Psoas muscle (tissue), 7 donors: ENCODE measurements at regions not wholly inside any gene's neighbourhood (a gene's known extent, or its start where the extent isn't known, plus 50 kb on each side); places are given as distances from the start of the nearest gene placed in this dataset.

Experiments
- ATAC-seq, 4 donors: fragments of 200-7000 bp; cut with Tn5 transposase; one replicate each; pipeline ENCODE4 v1.9.1; 2020; ENCODE audit warnings: moderate library complexity in 3 of 4, mild to moderate bottlenecking in 2 of 4
- DNase-seq, 2 donors: peaks; one replicate each; pipeline ENCODE4 v3.0.0-alpha.2; 2020
- H3K27ac ChIP-seq: fragments of 200-600 bp; one replicate; pipeline ENCODE4 v1.8.0; 2022
- H3K27me3 ChIP-seq, 3 donors: fragments of 200-600 bp in 1 of 3; one replicate each; pipeline versions ENCODE4 v1.6.1 to v1.8.0; 2013 to 2022; ENCODE audit warnings: low read length in 2 of 3, mild to moderate bottlenecking in 2 of 3, moderate library complexity in 1 of 3; ENCODE audit not compliant: insufficient read depth in 3 of 3
- H3K36me3 ChIP-seq, 2 donors: fragments of 200-600 bp in 1 of 2; one replicate each; pipeline versions ENCODE4 v1.6.1 to v1.8.0; 2013 to 2022; ENCODE audit warnings: low read depth in 1 of 2, mild to moderate bottlenecking in 1 of 2, moderate library complexity in 1 of 2; ENCODE audit not compliant: insufficient read depth in 1 of 2
- H3K4me1 ChIP-seq: fragments of 200-600 bp; one replicate; pipeline ENCODE4 v1.8.0; 2022
- H3K4me3 ChIP-seq: fragments of 200-600 bp; one replicate; pipeline ENCODE4 v1.8.0; 2022; ENCODE audit warnings: mild to moderate bottlenecking
- H3K9me3 ChIP-seq: fragments of 200-600 bp; one replicate; pipeline ENCODE4 v1.8.0; 2022
- WGBS, 3 donors: extraction: QIAGEN DNeasy Blood & Tissue Kit; methylation state at CpG; one replicate each; pipeline versions ENCODE4 v1.1.6 to v1.1.7; 2013; 5-methylcytosine and 5-hydroxymethylcytosine counted together
- intact Hi-C, 2 donors: fragments of 100-400 bp; cut with DNase I; formaldehyde crosslinking; loops; one replicate each; pipeline versions ENCODE4 v1.11.0 to v1.14.2; 2022
- TF ChIP-seq, protein P1 (sequence below): fragments of 200-600 bp; IDR thresholded peaks from one replicate; pipeline ENCODE4 v1.8.0; 2022; ENCODE audit warnings: antibody characterized with exemption
- donor health status: healthy with polysubstance abuse.
- donor health status: DM: no; HTN: no; CAD: no; lungs with moderate emphysema.
- donor health status: Bipolar disorder and iron deficiency.
- donor health status: healthy.
- donor health status: DM: yes; HTN: yes; CAD: no.
- donor health status: DM: no; HTN: no; CAD: no.
- donor health status: DM: yes; HTN: yes; CAD: no.

DNA sequence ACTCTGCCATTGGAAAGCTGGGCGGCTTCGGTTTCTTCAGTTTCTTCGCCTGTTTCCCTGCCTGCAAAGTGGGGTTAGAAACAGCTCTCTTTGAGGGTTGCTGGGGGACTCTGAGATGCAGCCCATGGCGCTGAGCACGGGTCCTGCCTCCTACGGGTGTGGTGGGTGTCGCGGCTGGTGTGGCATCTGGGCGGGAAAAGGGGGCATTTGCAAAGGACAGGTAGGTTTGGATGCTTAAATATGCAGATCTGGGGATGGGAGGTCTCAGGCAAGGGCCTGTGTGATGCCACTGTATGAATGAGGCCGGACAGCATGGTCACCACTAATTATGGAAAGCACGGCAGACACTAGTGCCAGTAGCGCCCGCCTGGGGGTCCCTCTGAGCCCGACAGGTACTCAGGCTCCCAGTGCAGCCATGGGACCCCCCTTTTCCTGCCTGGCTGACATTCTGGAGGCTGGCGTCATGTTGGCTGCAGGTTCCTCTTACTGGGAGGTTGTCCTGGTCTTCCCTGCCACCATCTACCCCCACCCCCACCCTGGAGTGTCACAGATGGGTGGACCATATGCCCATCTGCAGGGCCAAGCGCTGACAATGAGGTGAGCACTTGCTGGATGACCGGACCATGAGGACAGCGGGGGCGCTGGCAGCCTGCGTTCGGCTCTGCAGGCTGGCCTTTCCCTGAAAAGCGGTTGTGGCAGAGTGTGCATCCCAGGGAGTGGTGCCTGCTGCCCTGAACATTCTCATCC is 237.7 kb downstream of the SEC14L1 start:
- no peaks in the 10 kb centered on the region for H3K27me3 ChIP-seq
- ATAC-seq (no peak), DNase-seq (no peak)
- H3K4me1 ChIP-seq, result peaks cover 64% of the 10 kb centered on the region
- H3K9me3 ChIP-seq, result no peaks in the 10 kb centered on the region
- TF ChIP-seq, protein P1, sequence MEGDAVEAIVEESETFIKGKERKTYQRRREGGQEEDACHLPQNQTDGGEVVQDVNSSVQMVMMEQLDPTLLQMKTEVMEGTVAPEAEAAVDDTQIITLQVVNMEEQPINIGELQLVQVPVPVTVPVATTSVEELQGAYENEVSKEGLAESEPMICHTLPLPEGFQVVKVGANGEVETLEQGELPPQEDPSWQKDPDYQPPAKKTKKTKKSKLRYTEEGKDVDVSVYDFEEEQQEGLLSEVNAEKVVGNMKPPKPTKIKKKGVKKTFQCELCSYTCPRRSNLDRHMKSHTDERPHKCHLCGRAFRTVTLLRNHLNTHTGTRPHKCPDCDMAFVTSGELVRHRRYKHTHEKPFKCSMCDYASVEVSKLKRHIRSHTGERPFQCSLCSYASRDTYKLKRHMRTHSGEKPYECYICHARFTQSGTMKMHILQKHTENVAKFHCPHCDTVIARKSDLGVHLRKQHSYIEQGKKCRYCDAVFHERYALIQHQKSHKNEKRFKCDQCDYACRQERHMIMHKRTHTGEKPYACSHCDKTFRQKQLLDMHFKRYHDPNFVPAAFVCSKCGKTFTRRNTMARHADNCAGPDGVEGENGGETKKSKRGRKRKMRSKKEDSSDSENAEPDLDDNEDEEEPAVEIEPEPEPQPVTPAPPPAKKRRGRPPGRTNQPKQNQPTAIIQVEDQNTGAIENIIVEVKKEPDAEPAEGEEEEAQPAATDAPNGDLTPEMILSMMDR, result no peak
- H3K27ac ChIP-seq, result no peak overlapping the region
- WGBS, 3 donors, result 80 to 92% (median 85%) methylated on average over 22 of the region's 22 CpGs
- no peak overlapping the region for H3K4me3 ChIP-seq
- intact Hi-C loops, result no loop called here
- H3K36me3 ChIP-seq, result no peaks in the 10 kb centered on the region

DNA sequence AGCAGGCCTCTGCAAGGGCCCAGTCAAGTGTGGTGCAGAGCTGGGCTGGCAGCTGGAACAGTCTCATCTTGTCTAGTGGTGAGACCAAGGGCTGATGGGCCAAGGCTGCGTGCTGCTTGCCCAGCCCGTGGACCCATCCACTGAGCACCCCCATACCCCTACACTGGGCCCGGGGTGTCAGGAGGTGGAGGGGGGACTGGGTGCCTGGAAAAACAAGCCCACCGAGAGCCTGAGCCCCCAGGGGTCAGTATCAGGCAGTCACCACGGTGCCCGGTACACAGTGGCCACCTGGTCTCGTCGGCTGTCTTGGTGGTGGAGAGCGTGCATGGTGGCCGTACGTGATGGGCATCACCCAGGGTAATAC is 238.3 kb downstream of the SEC14L1 start:
- no peak overlapping the region for H3K27ac ChIP-seq
- WGBS, 3 donors, result 73 to 81% (median 74%) methylated on average over 11 of the region's 11 CpGs
- intact Hi-C loops, result no loop called here
- H3K4me1 ChIP-seq, result peaks cover 67% of the 10 kb centered on the region
- no peaks in the 10 kb centered on the region for H3K36me3 ChIP-seq
- H3K9me3 ChIP-seq, result no peaks in the 10 kb centered on the region
- no peak overlapping the region for H3K4me3 ChIP-seq
- no peaks in the 10 kb centered on the region for H3K27me3 ChIP-seq
- DNase-seq (no peak), ATAC-seq (no peak)
- TF ChIP-seq, protein P1, result no peak

DNA sequence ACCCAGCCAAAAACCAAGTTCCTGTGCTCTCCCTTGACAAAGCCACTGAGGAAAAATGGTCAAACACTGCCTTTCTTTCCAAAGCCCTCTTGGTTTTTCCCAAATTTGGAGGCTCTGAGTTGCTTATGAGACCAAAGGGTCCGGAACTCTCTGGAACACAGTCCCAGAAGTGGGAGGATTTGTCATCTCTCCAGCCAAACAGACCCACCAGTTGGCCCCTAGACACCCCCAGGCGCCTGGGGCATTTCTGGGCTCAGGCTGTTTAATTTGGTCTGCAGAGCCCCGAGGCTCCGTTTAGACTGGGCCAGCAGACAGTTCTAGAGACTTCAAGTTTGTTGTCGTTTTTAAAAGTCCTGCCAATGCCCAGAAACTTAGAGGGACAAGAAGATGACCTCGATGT is 239.1 kb downstream of the SEC14L1 start:
- Histone ChIP-seq H3K27me3 (no peaks in the 10 kb centered on the region), H3K9me3 (no peaks in the 10 kb centered on the region), H3K27ac (no peak overlapping the region), H3K4me3 (no peak overlapping the region), H3K4me1 (peaks cover 68% of the 10 kb centered on the region), H3K36me3 (no peaks in the 10 kb centered on the region)
- WGBS, 3 donors, result 30 to 43% (median 42%) methylated on average over 6 of the region's 6 CpGs
- intact Hi-C loops, result no loop called here
- ATAC-seq (no peak), DNase-seq (no peak)
- TF ChIP-seq, protein P1, result no peak

DNA sequence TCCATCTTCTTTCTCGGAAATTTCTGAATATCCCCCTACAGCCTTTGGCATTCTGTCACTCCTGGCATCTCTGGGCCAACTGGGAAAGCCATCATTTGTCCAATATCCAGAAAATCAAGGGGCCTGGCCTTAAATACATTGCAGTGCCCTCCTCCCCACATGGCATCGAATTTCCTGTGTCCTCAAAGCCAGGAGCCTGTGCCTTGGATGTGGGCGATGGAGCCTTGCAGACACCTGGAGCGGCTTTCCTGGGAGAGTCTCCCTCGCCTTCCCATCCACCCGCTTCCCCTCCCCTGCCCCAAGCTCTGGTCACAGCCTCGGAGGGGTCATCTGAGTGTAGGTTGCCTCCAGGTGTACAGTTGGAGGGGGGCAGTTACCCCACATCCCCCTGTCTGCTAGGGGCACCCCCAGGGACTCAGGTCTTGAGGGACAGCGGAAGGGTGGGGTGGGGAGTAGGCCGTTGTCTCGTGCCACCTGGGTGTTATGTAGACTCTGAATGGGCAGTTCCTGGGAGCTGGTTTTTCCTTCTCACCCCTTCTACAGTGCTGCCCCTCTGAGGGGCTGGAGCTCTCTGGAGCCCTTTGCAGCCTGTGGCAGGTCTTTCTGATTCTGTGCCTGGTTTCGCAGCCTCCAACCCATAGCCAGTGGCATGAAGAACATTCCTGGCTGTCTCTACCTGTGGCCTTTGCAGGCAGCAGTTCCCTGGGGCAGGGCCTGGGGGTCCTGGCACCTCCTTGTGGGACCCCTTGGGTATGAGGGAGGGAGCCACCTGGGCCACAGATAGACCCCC is 239.8 kb downstream of the SEC14L1 start:
- 71 to 80% (median 75%) methylated on average over 11 of the region's 11 CpGs for WGBS, 3 donors
- TF ChIP-seq, protein P1, result no peak
- Histone ChIP-seq H3K36me3 (no peaks in the 10 kb centered on the region), H3K27me3 (no peaks in the 10 kb centered on the region), H3K4me3 (no peak overlapping the region), H3K4me1 (peaks cover 69% of the 10 kb centered on the region), H3K27ac (no peak overlapping the region), H3K9me3 (no peaks in the 10 kb centered on the region)
- ATAC-seq (no peak), DNase-seq (no peak)
- intact Hi-C loops, result no loop called here
